Subcutaneous abdominal adipose tissue (tissue), 5 donors: ENCODE measurements at regions not wholly inside any gene's neighbourhood (a gene's known extent, or its start where the extent isn't known, plus 50 kb on each side); places are given as distances from the start of the nearest gene placed in this dataset.

Experiments
- H3K27ac ChIP-seq: one replicate; pipeline ENCODE4 v1.7.0; 2013; ENCODE audit warnings: low read depth, mild to moderate bottlenecking, inconsistent platforms, low read length, moderate library complexity
- H3K27me3 ChIP-seq, 5 donors: one replicate each; pipeline ENCODE4 v1.7.0; 2013; ENCODE audit warnings: low read length in 5 of 5, inconsistent platforms in 1 of 5; ENCODE audit not compliant: control insufficient read depth in 5 of 5, insufficient read depth in 4 of 5
- H3K36me3 ChIP-seq, 5 donors: one replicate each; pipeline ENCODE4 v1.7.0; 2013; ENCODE audit warnings: low read length in 5 of 5; ENCODE audit not compliant: control insufficient read depth in 5 of 5, insufficient read depth in 5 of 5
- H3K4me1 ChIP-seq, 5 donors: one replicate each; pipeline ENCODE4 v1.7.0; 2013; ENCODE audit warnings: low read length in 5 of 5, mild to moderate bottlenecking in 3 of 5, moderate library complexity in 1 of 5; ENCODE audit not compliant: control insufficient read depth in 5 of 5, insufficient read depth in 5 of 5
- H3K4me3 ChIP-seq, 5 donors: one replicate each; pipeline ENCODE4 v1.7.0; 2013; ENCODE audit warnings: low read length in 5 of 5, low read depth in 1 of 5
- H3K9ac ChIP-seq, 5 donors: one replicate each; pipeline ENCODE4 v1.7.0; 2013; ENCODE audit warnings: low read length in 5 of 5, mild to moderate bottlenecking in 4 of 5, moderate library complexity in 3 of 5
- H3K9me3 ChIP-seq, 5 donors: one replicate each; pipeline ENCODE4 v1.7.0; 2013; ENCODE audit warnings: low read length in 5 of 5; ENCODE audit not compliant: control insufficient read depth in 5 of 5
- donor health status: healthy.
- donor health status: healthy.
- donor health status: healthy.
- donor health status: healthy.
- donor health status: healthy.

DNA sequence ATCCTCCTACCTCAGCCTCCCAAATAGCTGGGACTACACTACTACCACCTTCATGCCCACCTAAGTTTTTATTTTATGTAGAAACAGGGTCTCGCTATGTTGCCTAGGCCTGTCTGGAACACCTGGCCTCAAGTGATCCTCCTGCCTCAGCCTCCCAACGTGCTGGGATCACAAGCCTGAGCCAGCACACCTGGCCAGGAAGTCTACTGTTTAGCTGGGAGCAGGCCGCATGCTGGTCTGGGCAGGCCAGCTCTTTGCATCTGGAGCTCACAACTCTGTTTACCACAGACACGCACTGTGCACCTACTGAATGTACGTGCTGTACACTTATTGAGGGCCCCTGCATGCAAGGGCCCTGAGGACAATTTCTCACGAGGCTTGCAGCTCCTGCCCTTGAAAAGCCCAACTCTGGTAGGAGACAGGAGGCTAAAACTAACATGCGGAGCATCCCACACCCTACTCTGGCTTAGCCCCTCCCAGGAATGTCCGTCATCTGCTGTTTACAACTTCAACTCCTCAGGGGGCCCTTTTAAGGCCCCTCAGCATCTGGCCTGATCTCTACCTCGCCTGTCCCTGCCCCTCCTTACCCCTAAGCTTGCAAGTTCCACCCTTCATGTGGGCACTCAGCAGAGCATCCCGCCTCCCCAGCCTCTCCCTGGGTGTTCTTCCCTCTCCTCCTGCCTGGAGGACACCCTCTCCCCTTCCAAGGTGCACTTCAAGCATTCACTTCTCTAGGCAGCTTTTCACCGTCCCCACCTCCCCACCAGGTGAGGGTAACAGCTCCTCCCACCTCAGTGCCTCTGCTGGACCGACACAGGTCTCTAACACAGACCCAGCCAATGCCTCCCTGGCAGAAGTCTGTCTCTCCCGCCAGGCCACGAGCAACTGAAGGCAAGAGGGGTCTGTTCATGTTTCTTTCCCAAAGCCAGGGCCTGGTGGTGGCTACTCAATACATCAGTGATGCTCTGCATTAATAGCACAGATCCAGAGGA, 114.2 kb upstream of the UQCRFS1 start:
- H3K36me3 ChIP-seq, result no peaks in the 10 kb centered on the region
- no peak overlapping the region for H3K9ac ChIP-seq
- H3K9me3 ChIP-seq, result peaks cover 0 to 11% (median 7%) of the 10 kb centered on the region in 5 donors
- no peak overlapping the region for H3K27ac ChIP-seq
- no peak overlapping the region for H3K4me3 ChIP-seq
- H3K27me3 ChIP-seq, result peaks cover 0 to 14% (median 6%) of the 10 kb centered on the region in 5 donors
- H3K4me1 ChIP-seq, result no peaks in the 10 kb centered on the region

DNA sequence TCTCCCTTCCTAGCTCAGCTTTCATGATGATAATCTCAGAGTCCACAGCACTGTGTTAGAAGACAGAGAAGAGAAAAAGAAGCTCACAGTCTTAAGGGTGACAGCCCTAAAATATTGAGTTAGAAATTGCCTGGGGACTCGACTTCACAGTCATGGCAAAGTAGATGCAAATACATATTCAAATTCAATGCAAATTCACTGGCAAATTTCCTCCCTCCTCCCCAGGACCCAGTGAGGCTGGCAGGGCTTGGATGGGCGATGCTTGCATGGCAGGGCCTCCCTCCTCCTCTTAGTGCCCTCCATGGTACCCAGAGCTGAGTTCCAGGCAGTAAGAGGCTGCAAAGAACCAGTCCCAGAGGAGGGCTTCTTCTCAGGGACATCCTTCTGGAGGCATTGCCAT, 115.6 kb upstream of the UQCRFS1 start:
- Histone ChIP-seq H3K36me3 (no peaks in the 10 kb centered on the region), H3K27ac (no peak overlapping the region), H3K9ac (no peak overlapping the region), H3K4me3 (no peak overlapping the region), H3K27me3 (peaks cover 0 to 10% (median under 1%) of the 10 kb centered on the region in 5 donors), H3K9me3 (peaks cover 0 to 11% (median 7%) of the 10 kb centered on the region in 5 donors), H3K4me1 (no peaks in the 10 kb centered on the region)

DNA sequence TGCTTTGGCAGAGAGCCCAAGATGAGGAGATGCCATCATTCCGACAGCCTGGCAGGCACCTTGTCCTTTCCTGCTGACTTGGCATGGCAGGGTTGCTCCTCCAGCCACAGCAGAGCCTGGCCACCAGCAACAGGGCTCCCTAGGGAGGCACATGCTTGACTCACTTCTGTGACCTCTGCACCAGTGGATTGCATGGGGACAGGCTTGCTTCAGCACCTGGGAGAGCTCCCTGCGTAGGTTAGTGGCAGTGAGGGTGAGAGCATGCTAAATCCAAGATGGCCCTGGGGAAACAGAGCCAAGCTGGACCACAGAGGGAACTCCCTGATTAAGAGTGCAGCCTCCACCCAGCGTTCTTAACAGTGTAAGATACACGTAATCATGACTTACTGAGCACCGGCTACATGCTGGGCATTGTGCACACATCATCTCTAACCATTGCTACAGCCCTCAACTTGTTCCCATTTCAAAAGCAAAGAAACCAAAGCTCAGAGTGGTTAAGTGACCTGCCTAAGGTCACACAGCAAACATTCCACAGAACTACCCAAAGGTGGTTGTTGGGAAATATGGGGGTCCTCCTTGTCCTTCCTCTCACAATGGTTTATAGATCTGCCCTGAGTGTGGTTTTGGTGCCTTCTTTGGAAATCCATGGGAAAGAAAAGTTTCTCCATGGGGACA, 116.6 kb upstream of the UQCRFS1 start:
- Histone ChIP-seq H3K4me3 (no peak overlapping the region), H3K9me3 (peaks cover 0 to 11% (median 7%) of the 10 kb centered on the region in 5 donors), H3K9ac (no peak overlapping the region), H3K4me1 (no peaks in the 10 kb centered on the region), H3K27me3 (peaks cover 0 to 4% (median 0%) of the 10 kb centered on the region in 5 donors), H3K36me3 (no peaks in the 10 kb centered on the region), H3K27ac (no peak overlapping the region)

DNA sequence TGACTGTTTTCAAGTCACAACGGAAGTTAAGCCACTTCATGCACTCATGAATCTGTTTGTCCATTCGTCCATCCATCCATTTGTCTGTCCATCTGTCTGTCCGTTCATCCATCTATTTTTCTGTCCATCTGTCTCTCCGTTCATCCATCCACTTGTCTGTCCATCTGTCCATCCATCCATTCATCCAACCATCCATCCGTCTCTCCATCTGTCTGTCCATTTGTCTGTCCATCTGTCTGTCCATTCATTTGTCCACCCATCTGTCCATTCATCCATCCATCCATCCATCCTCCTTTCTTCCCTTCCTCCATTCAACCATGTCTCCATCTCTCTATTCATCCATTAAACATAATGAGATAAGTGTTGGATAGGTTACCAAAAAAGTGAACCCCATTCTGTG, 123.5 kb upstream of the UQCRFS1 start:
- H3K9me3 ChIP-seq, result peaks cover 4 to 12% (median 6%) of the 10 kb centered on the region in 5 donors
- no peaks in the 10 kb centered on the region for H3K4me1 ChIP-seq
- no peak overlapping the region for H3K27ac ChIP-seq
- H3K4me3 ChIP-seq, result no peak overlapping the region
- H3K27me3 ChIP-seq, result no peaks in the 10 kb centered on the region
- H3K36me3 ChIP-seq, result no peaks in the 10 kb centered on the region
- no peak overlapping the region for H3K9ac ChIP-seq

DNA sequence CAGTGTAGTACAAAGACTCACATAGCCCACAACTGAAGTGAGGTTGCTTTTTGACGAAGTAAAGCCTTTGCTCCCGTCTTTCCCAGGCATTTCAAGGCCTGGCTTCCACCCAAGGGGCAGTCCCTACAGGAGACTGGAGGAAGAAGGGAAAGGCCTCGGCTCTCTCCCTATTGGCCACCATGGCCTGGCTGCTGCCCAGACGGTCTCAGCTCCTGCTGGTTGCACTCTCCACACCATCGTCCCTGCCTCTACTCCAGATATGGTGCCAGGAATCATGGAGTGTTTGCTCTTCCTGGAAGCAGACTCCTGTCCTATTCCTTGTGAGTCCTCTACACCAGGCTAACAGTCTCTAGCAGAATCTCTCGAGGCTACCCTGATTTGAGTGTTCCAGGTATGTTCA, 124.1 kb upstream of the UQCRFS1 start:
- Histone ChIP-seq H3K36me3 (no peaks in the 10 kb centered on the region), H3K9me3 (peaks cover 5 to 18% (median 10%) of the 10 kb centered on the region in 5 donors), H3K9ac (no peak overlapping the region), H3K4me3 (no peak overlapping the region), H3K4me1 (no peaks in the 10 kb centered on the region), H3K27me3 (no peaks in the 10 kb centered on the region), H3K27ac (no peak overlapping the region)

DNA sequence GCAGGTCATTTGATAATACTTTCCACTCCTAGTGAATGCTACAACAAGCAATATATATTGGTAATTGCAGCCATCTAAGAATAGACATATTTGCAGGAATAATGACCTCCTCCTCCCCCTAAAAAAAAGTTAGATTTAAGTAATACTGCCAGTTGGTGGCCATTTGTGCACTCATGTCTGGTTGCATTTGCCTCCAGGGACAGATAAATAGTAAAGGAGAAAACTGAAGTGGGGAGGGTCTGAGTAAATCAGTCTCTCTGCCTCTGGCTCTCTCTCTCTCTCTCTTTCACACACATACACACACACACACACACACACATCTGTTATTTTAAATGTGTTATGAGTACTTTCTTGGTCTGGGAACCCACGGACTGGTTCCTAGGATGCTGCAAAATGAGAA, 125.5 kb upstream of the UQCRFS1 start:
- Histone ChIP-seq H3K9me3 (peaks cover 9 to 29% (median 12%) of the 10 kb centered on the region in 5 donors), H3K27ac (no peak overlapping the region), H3K27me3 (no peaks in the 10 kb centered on the region), H3K4me1 (no peaks in the 10 kb centered on the region), H3K9ac (no peak overlapping the region), H3K4me3 (no peak overlapping the region), H3K36me3 (no peaks in the 10 kb centered on the region)

DNA sequence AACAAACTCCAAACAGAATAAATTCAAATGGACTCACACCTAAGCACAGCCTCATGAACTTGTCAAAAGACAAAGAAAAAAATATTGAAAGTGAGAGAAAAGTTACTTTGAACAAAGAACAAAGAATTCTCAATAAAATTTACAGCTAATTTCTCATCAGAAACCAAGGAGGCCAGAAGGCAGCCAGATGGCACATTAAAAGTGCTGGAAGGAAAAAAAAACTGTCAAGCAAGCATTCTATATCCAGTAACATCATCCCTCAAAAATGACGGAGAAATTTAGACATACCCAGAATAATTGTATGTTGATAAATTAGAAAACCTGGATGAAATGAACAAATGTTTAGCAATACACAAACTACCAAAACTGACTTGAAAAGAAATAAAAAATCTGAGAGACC, 129.8 kb upstream of the UQCRFS1 start:
- Histone ChIP-seq H3K36me3 (no peaks in the 10 kb centered on the region), H3K4me3 (no peak overlapping the region), H3K27ac (no peak overlapping the region), H3K27me3 (no peaks in the 10 kb centered on the region), H3K9me3 (peaks cover 20 to 53% (median 24%) of the 10 kb centered on the region in 5 donors), H3K4me1 (no peaks in the 10 kb centered on the region), H3K9ac (no peak overlapping the region)

DNA sequence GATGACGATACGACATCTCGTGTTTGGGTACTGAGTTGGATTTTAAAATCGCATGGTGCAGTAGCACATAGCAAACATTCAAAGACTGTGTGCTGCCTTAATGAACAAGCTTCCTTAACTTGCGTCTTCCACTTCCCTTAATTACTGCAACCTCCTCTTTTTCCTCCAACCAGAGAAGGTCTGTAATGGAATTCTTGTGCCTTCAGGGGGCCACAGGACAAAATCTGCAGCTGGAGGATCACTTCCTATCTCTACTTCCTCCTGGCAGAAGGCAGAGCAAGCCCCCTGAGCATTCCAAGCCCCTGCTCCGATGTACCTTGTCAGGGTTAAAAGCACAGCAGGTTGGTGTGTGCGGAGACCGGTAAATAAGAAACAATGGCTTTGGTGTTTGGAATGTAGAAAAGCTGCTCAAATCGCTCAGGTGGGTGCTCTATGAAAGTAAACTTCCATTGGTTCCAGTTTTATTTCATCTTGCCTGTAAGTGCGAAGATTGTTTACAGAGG, 151.3 kb upstream of the UQCRFS1 start:
- Histone ChIP-seq H3K9me3 (peaks cover 0 to 9% (median 4%) of the 10 kb centered on the region in 5 donors), H3K36me3 (no peaks in the 10 kb centered on the region), H3K4me3 (no peak overlapping the region), H3K9ac (no peak overlapping the region), H3K4me1 (no peaks in the 10 kb centered on the region), H3K27me3 (peaks cover 0 to 8% (median 0%) of the 10 kb centered on the region in 5 donors), H3K27ac (no peak overlapping the region)

DNA sequence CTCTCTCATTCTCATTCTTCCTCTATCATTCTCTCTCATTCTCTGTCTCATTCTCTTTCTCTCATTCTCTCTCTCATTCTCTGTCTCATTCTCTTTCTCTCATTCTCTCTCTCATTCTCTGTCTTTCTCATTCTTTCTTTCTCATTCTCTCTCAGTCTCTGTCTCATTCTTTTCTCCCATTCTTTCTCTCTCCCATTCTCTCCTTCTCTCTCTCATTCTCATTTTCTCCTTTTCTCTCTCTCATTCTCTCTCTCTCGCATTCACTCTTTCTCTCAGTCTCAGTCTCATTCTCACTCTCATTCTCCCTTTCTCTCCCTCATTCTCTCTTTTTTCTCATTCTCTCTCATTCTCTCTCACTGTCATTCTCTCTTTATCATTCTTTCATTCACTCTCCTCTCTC, 152.0 kb upstream of the UQCRFS1 start:
- peaks cover 0 to 8% (median 0%) of the 10 kb centered on the region in 5 donors for H3K27me3 ChIP-seq
- no peak overlapping the region for H3K9ac ChIP-seq
- H3K4me1 ChIP-seq, result no peaks in the 10 kb centered on the region
- H3K9me3 ChIP-seq, result peaks cover 0 to 9% (median 4%) of the 10 kb centered on the region in 5 donors
- H3K36me3 ChIP-seq, result no peaks in the 10 kb centered on the region
- H3K27ac ChIP-seq, result no peak overlapping the region
- no peak overlapping the region for H3K4me3 ChIP-seq
